ENCODE measurements at regions not wholly inside any gene's neighbourhood (a gene's known extent, or its start where the extent isn't known, plus 50 kb on each side); places are given as distances from the start of the nearest gene placed in this dataset.

DNA sequence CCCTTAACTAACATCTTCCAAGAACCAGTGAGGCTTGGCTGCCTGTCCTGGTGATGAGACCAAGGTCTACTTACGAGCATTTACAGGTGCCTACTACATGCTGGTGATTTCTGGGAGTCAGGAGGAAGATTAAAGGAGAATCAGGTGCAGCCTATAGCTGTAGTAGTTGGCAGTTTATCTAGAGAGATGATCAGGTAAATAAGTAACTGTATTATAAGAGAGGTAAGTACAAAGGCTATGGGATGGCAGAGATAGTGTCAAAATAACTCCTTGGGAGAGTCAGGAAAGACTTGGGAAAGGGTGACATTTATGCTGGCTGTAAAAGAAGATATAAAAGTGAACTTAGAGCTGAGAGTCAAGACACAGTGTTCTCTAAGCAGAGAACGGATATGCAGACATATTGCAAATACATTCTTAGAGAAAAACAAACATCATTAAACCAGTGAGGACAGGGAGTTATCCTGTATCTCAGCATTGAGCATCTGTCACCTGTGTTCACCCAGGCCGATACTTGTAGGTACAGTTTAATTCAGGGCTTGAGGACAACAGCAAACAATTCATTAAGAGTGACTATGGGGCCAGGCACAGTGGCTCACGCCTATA lies 49.7 kb upstream of the ACP3 start:
- Histone ChIP-seq H3K27me3 (no peaks in the 10 kb centered on the region), H3K36me3 (no peaks in the 10 kb centered on the region), H3K27ac (no peak overlapping the region), H3K4me3 (no peak overlapping the region), H3K9me3 (no peaks in the 10 kb centered on the region), H3K4me1 (no peaks in the 10 kb centered on the region)
- DNase-seq = no peak
- ATAC-seq = no peak
- intact Hi-C loops (cut with DNase I; ENCODE audit: low total_unique reads) (no loop called here), in situ Hi-C loops (cut with MboI; ENCODE audit: low sequenced_read_pairs in 4 of 4) (no loop called here)
- TF ChIP-seq POLR2A (IDR thresholded peaks at IDR 0.05) = no peak
